HEK293 (cell line): ENCODE measurements at regions not wholly inside any gene's neighbourhood (a gene's known extent, or its start where the extent isn't known, plus 50 kb on each side); places are given as distances from the start of the nearest gene placed in this dataset.

ENCODE experiments used
- CTCF ChIA-PET: fragments of 350-600 bp; formaldehyde crosslinking; extraction: SDS; loops from one replicate; lab custom pipeline; 2021; ENCODE audit warnings: antibody characterized with exemption; lab: Yijun Ruan, JAX
- POLR2A ChIA-PET: fragments of 300-600 bp; formaldehyde crosslinking; extraction: SDS; loops from one replicate; lab custom pipeline; 2020; ENCODE audit warnings: antibody characterized with exemption, inconsistent platforms; lab: Yijun Ruan, JAX
- H3K27ac ChIP-seq: fragments of 200-500 bp; sonication (Bioruptor generic); 2 replicates; pipeline ENCODE4 v1.5.1; 2014; ENCODE audit warnings: low read depth, low read length, control low read depth, inconsistent platforms; ENCODE audit errors: extremely low read depth
- H3K36me3 ChIP-seq, 2 experiments: fragments of 200-500 bp in 1 of 2; sonication (Bioruptor generic) in 1 of 2; 1 replicate in 1 of 2; 2 replicates in 1 of 2; pipeline ENCODE4 v1.5.1; 2014 to 2017; ENCODE audit warnings: inconsistent platforms in 2 of 2, low read length in 2 of 2; ENCODE audit not compliant: control insufficient read depth in 2 of 2, insufficient read depth in 1 of 2
- H3K4me1 ChIP-seq: fragments of 200-500 bp; sonication (Bioruptor generic); 2 replicates; pipeline ENCODE4 v1.5.1; 2014; ENCODE audit warnings: mild to moderate bottlenecking, low read length, inconsistent platforms; ENCODE audit not compliant: control insufficient read depth, insufficient read depth
- H3K4me3 ChIP-seq: 2 replicates; pipeline ENCODE4 v1.5.1; 2011; ENCODE audit warnings: low read depth, mild to moderate bottlenecking, control low read depth, low read length, moderate library complexity
- H3K9me3 ChIP-seq: fragments of 200-500 bp; sonication (Bioruptor generic); 2 replicates; pipeline ENCODE4 v1.5.1; 2014; ENCODE audit warnings: low read depth, low read length, inconsistent platforms; ENCODE audit not compliant: control insufficient read depth, insufficient read depth
- FEZF1 ChIP-seq: fragments of 450-650 bp; formaldehyde crosslinking; IDR thresholded peaks from 2 replicates; pipeline ENCODE4 v1.5.1; 2016; ENCODE audit warnings: missing biosample characterization, missing genetic modification characterization
- GFI1B ChIP-seq: fragments of 450-650 bp; formaldehyde crosslinking; IDR thresholded peaks from 2 replicates; pipeline ENCODE4 v1.5.1; 2016; ENCODE audit warnings: missing biosample characterization, missing genetic modification characterization
- GLIS1 ChIP-seq: fragments of 450-650 bp; formaldehyde crosslinking; IDR thresholded peaks from 2 replicates; pipeline ENCODE4 v1.5.1; 2016; ENCODE audit warnings: missing biosample characterization, missing genetic modification characterization
- PRDM6 ChIP-seq: fragments of 450-650 bp; formaldehyde crosslinking; IDR thresholded peaks from 2 replicates; pipeline ENCODE4 v1.5.1; 2017; ENCODE audit warnings: missing biosample characterization, missing genetic modification characterization
- SCRT1 ChIP-seq: fragments of 450-650 bp; formaldehyde crosslinking; IDR thresholded peaks from 2 replicates; pipeline ENCODE4 v1.5.1; 2016; ENCODE audit warnings: missing biosample characterization, missing genetic modification characterization, borderline replicate concordance
- ZBTB20 ChIP-seq: fragments of 450-650 bp; formaldehyde crosslinking; IDR thresholded peaks from 2 replicates; pipeline ENCODE4 v1.5.1; 2016; ENCODE audit warnings: missing biosample characterization, missing genetic modification characterization
- ZFP37 ChIP-seq: fragments of 450-650 bp; formaldehyde crosslinking; IDR thresholded peaks from 2 replicates; pipeline ENCODE4 v1.5.1; 2016; ENCODE audit warnings: missing biosample characterization, missing genetic modification characterization
- ZFP41 ChIP-seq: fragments of 450-650 bp; formaldehyde crosslinking; IDR thresholded peaks from 2 replicates; pipeline ENCODE4 v1.5.1; 2016; ENCODE audit warnings: missing biosample characterization, missing genetic modification characterization, borderline replicate concordance
- ZIC2 ChIP-seq: fragments of 450-650 bp; formaldehyde crosslinking; IDR thresholded peaks from 2 replicates; pipeline ENCODE4 v1.5.1; 2016; ENCODE audit warnings: missing biosample characterization, missing genetic modification characterization
- ZNF335 ChIP-seq: fragments of 450-650 bp; formaldehyde crosslinking; conservative IDR thresholded peaks from 2 replicates; pipeline ENCODE4 v1.5.1; 2016; ENCODE audit warnings: missing biosample characterization, missing genetic modification characterization
- ZNF426 ChIP-seq: fragments of 450-650 bp; formaldehyde crosslinking; IDR thresholded peaks from 2 replicates; pipeline ENCODE4 v1.5.1; 2017; ENCODE audit warnings: missing biosample characterization, missing genetic modification characterization, mild to moderate bottlenecking, inconsistent platforms, moderate library complexity
- ZNF473 ChIP-seq: fragments of 450-650 bp; formaldehyde crosslinking; IDR thresholded peaks from 2 replicates; pipeline ENCODE4 v1.5.1; 2017; ENCODE audit warnings: missing biosample characterization, missing genetic modification characterization
- ZNF514 ChIP-seq: fragments of 450-650 bp; formaldehyde crosslinking; IDR thresholded peaks from 2 replicates; pipeline ENCODE4 v1.5.1; 2016; ENCODE audit warnings: missing biosample characterization, missing genetic modification characterization
- ZNF530 ChIP-seq: fragments of 450-650 bp; formaldehyde crosslinking; IDR thresholded peaks from 2 replicates; pipeline ENCODE4 v1.5.1; 2016; ENCODE audit warnings: low read depth, missing biosample characterization, missing genetic modification characterization
- ZNF664 ChIP-seq: fragments of 450-650 bp; formaldehyde crosslinking; IDR thresholded peaks from 2 replicates; pipeline ENCODE4 v1.5.1; 2016; ENCODE audit warnings: missing biosample characterization, missing genetic modification characterization
- ZSCAN30 ChIP-seq: fragments of 450-650 bp; IDR thresholded peaks from 2 replicates; pipeline ENCODE4 v1.5.1; 2018; ENCODE audit warnings: missing biosample characterization, mild to moderate bottlenecking, missing genetic modification characterization, moderate library complexity
- ZXDB ChIP-seq: fragments of 450-650 bp; formaldehyde crosslinking; IDR thresholded peaks from 2 replicates; pipeline ENCODE4 v1.5.1; 2016; ENCODE audit warnings: missing biosample characterization, missing genetic modification characterization
- TF ChIP-seq, protein P1 (sequence below): fragments of 450-650 bp; formaldehyde crosslinking; IDR thresholded peaks from 2 replicates; pipeline ENCODE4 v1.5.1; 2016; ENCODE audit warnings: missing biosample characterization, missing genetic modification characterization
- TF ChIP-seq, protein P2 (sequence below): fragments of 450-650 bp; formaldehyde crosslinking; IDR thresholded peaks from 2 replicates; pipeline ENCODE4 v1.5.1; 2016; ENCODE audit warnings: missing biosample characterization, missing genetic modification characterization
- TF ChIP-seq, protein P3 (sequence below): fragments of 450-650 bp; formaldehyde crosslinking; IDR thresholded peaks from 2 replicates; pipeline ENCODE4 v1.5.1; 2017; ENCODE audit warnings: missing biosample characterization, missing genetic modification characterization

- TF ChIP-seq, protein P1, sequence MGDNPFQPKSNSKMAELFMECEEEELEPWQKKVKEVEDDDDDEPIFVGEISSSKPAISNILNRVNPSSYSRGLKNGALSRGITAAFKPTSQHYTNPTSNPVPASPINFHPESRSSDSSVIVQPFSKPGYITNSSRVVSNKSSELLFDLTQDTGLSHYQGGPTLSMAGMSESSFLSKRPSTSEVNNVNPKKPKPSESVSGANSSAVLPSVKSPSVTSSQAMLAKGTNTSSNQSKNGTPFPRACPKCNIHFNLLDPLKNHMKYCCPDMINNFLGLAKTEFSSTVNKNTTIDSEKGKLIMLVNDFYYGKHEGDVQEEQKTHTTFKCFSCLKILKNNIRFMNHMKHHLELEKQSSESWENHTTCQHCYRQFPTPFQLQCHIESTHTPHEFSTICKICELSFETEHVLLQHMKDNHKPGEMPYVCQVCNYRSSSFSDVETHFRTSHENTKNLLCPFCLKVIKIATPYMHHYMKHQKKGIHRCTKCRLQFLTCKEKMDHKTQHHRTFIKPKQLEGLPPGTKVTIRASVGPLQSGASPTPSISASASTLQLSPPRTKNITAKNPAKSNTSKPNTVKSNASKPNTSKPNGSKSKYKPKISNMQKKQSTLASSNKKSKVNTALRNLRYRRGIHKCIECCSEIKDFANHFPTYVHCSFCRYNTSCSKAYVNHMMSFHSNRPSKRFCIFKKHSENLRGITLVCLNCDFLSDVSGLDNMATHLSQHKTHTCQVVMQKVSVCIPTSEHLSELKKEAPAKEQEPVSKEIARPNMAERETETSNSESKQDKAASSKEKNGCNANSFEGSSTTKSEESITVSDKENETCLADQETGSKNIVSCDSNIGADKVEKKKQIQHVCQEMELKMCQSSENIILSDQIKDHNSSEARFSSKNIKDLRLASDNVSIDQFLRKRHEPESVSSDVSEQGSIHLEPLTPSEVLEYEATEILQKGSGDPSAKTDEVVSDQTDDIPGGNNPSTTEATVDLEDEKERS (tag by site-specific recombination), result no peak
- TF ChIP-seq ZFP41 (tag by site-specific recombination), result no peak
These were observed 109.5 kb downstream of the FOXD1 start (continued) for GRCh38 chr5:73339051-73339575.

GRCh38 chr5:73338256-73339050, 110.1 kb downstream of the FOXD1 start:
- CTCF ChIA-PET, result interaction anchor here (1.1 kb wide), 1 partner anchor 15 kb away, joined by 3 read pairs; no protein-coding TSS in a partner anchor
- no peaks in the 10 kb centered on the region for H3K9me3 ChIP-seq
- POLR2A ChIA-PET, result no interaction called here
- peaks cover 29% of the 10 kb centered on the region for H3K4me1 ChIP-seq
- H3K27ac ChIP-seq, result peak overlapping the region; percentile 77
- no peak overlapping the region for H3K4me3 ChIP-seq
- no peaks in the 10 kb centered on the region for H3K36me3 ChIP-seq
- TF ChIP-seq ZIC2 (tag by site-specific recombination) (peak; percentile 94), FEZF1 (peak; percentile 75), ZNF530 (tag by site-specific recombination) (no peak), ZBTB20 (tag by site-specific recombination) (peak; percentile 84), ZNF473 (no peak), GFI1B (tag by site-specific recombination) (peak; percentile 81), ZNF664 (tag by site-specific recombination) (no peak), ZSCAN30 (tag by site-specific recombination) (no peak), ZNF426 (tag by site-specific recombination) (no peak), ZNF335 (tag by site-specific recombination) (peak; percentile 86), SCRT1 (tag by site-specific recombination) (no peak), GLIS1 (peak; percentile 89), PRDM6 (peak; percentile 45; the same call in 1 of the 2 replicates), ZXDB (tag by site-specific recombination) (0 out of 2 replicates have a peak, but pooled peaks have one; percentile 19), ZNF514 (tag by site-specific recombination) (no peak), ZFP37 (tag by site-specific recombination) (no peak)
- TF ChIP-seq, protein P2, sequence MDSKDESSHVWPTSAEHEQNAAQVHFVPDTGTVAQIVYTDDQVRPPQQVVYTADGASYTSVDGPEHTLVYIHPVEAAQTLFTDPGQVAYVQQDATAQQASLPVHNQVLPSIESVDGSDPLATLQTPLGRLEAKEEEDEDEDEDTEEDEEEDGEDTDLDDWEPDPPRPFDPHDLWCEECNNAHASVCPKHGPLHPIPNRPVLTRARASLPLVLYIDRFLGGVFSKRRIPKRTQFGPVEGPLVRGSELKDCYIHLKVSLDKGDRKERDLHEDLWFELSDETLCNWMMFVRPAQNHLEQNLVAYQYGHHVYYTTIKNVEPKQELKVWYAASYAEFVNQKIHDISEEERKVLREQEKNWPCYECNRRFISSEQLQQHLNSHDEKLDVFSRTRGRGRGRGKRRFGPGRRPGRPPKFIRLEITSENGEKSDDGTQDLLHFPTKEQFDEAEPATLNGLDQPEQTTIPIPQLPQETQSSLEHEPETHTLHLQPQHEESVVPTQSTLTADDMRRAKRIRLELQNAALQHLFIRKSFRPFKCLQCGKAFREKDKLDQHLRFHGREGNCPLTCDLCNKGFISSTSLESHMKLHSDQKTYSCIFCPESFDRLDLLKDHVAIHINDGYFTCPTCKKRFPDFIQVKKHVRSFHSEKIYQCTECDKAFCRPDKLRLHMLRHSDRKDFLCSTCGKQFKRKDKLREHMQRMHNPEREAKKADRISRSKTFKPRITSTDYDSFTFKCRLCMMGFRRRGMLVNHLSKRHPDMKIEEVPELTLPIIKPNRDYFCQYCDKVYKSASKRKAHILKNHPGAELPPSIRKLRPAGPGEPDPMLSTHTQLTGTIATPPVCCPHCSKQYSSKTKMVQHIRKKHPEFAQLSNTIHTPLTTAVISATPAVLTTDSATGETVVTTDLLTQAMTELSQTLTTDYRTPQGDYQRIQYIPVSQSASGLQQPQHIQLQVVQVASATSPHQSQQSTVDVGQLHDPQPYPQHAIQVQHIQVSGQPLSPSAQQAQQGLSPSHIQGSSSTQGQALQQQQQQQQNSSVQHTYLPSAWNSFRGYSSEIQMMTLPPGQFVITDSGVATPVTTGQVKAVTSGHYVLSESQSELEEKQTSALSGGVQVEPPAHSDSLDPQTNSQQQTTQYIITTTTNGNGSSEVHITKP (tag by site-specific recombination), result 0 out of 2 replicates have a peak, but pooled peaks have one; percentile 19
- TF ChIP-seq, protein P3, sequence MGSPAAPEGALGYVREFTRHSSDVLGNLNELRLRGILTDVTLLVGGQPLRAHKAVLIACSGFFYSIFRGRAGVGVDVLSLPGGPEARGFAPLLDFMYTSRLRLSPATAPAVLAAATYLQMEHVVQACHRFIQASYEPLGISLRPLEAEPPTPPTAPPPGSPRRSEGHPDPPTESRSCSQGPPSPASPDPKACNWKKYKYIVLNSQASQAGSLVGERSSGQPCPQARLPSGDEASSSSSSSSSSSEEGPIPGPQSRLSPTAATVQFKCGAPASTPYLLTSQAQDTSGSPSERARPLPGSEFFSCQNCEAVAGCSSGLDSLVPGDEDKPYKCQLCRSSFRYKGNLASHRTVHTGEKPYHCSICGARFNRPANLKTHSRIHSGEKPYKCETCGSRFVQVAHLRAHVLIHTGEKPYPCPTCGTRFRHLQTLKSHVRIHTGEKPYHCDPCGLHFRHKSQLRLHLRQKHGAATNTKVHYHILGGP, result peak; percentile 89
- TF ChIP-seq, all 188 proteins: peak for 10
